A549 (cell line): ENCODE measurements at regions not wholly inside any gene's neighbourhood (a gene's known extent, or its start where the extent isn't known, plus 50 kb on each side); places are given as distances from the start of the nearest gene placed in this dataset.

Experiments used
- ATAC-seq, 2 experiments: fragments of 200-7000 bp in 1 of 2; fragments of >200 bp in 1 of 2; cut with Nextera tagmentation in 1 of 2; cut with Tn5 transposase in 1 of 2; 3 replicates each; pipeline versions ENCODE4 v1.8.0 to v1.9.1; 2018 to 2020; ENCODE audit warnings: mild to moderate bottlenecking in 1 of 2, moderate library complexity in 1 of 2
- CTCF ChIA-PET: fragments of 300-600 bp; sonication (Branson Sonifier 250); formaldehyde crosslinking; extraction: SDS; loops from one replicate; lab custom pipeline; 2021; ENCODE audit warnings: antibody characterized with exemption, inconsistent platforms; lab: Yijun Ruan, JAX
- POLR2A ChIA-PET: fragments of 350-600 bp; formaldehyde crosslinking; extraction: SDS; loops from one replicate; lab custom pipeline; 2021; ENCODE audit warnings: antibody characterized with exemption, inconsistent platforms; lab: Yijun Ruan, JAX
- DNase-seq, 2 experiments: peaks; one replicate each; pipeline versions ENCODE4 v3.0.0 to v3.0.0-alpha.2; 2011 to 2016; ENCODE audit warnings: low read depth in 1 of 2, low spot score in 1 of 2
- FAIRE-seq: peaks from 2 replicates; lab custom pipeline; 2011; peaks lifted over from hg19 to GRCh38; lab: Jason Lieb, UNC
- H3K27ac ChIP-seq, 2 experiments: fragments of >200 bp; sonication (Bioruptor Twin); formaldehyde crosslinking; 3 replicates each; pipeline ENCODE4 v1.5.1; 2016 to 2017
- H3K4me1 ChIP-seq: fragments of >200 bp; sonication (Bioruptor Twin); formaldehyde crosslinking; 3 replicates; pipeline ENCODE4 v1.6.1; 2016
- H3K4me2 ChIP-seq: fragments of >200 bp; sonication (Bioruptor Twin); formaldehyde crosslinking; 3 replicates; pipeline ENCODE4 v1.6.1; 2016
- H3K4me3 ChIP-seq: fragments of >200 bp; sonication (Bioruptor Twin); formaldehyde crosslinking; 3 replicates; pipeline ENCODE4 v1.5.1; 2016
- H3K9me3 ChIP-seq: fragments of >200 bp; sonication (Bioruptor Twin); formaldehyde crosslinking; 3 replicates; pipeline ENCODE4 v1.6.1; 2016
- BCL3 ChIP-seq: fragments of >200 bp; sonication (Bioruptor Twin); formaldehyde crosslinking; IDR thresholded peaks from 3 replicates; pipeline ENCODE4 v1.6.1; 2016
- BHLHE40 ChIP-seq: IDR thresholded peaks from 2 replicates; pipeline ENCODE4 v1.6.1; 2012; ENCODE audit warnings: low read depth, low read length, inconsistent platforms
- CHD2 ChIP-seq: fragments of 150-350 bp; IDR thresholded peaks from 2 replicates; pipeline ENCODE4 v1.6.1; 2014; ENCODE audit warnings: low read length; ENCODE audit not compliant: partially characterized antibody
- ESRRA ChIP-seq: fragments of 150-350 bp; IDR thresholded peaks from 2 replicates; pipeline ENCODE4 v1.6.1; 2014; ENCODE audit warnings: mild to moderate bottlenecking, low read length, borderline replicate concordance
- FOSL2 ChIP-seq, 2 experiments: fragments of 450-650 bp in 1 of 2; fragments of >200 bp in 1 of 2; sonication (Bioruptor Twin) in 1 of 2; formaldehyde crosslinking; IDR thresholded peaks; 2 replicates each; pipeline versions ENCODE4 v1.5.0 to v1.6.1; 2016 to 2020; ENCODE audit warnings: mild to moderate bottlenecking in 1 of 2, moderate library complexity in 1 of 2
- HOXB13 ChIP-seq: fragments of 250-450 bp; sonication (Bioruptor Pico); IDR thresholded peaks from 2 replicates; pipeline ENCODE4 v1.5.0; 2020; ENCODE audit warnings: low read depth, mild to moderate bottlenecking, moderate library complexity
- JUN ChIP-seq, 2 experiments: fragments of >200 bp; sonication (Bioruptor Twin); formaldehyde crosslinking; IDR thresholded peaks; 2 replicates in 1 of 2; 3 replicates in 1 of 2; pipeline ENCODE4 v1.6.1; 2016 to 2017
- KDM1A ChIP-seq: fragments of 200-600 bp; sonication (generic); IDR thresholded peaks from 2 replicates; pipeline ENCODE4 v1.6.1; 2016; ENCODE audit warnings: low read depth, mild to moderate bottlenecking
- KDM5A ChIP-seq: fragments of 200-600 bp; sonication (generic); IDR thresholded peaks from 2 replicates; pipeline ENCODE4 v1.6.1; 2016; ENCODE audit warnings: antibody characterized with exemption, mild to moderate bottlenecking
- MAFK ChIP-seq: fragments of 450-650 bp; IDR thresholded peaks from 2 replicates; pipeline ENCODE4 v1.6.1; 2014; ENCODE audit not compliant: partially characterized antibody
- MYC ChIP-seq: IDR thresholded peaks from 2 replicates; pipeline ENCODE4 v1.6.1; 2012; ENCODE audit warnings: mild to moderate bottlenecking, inconsistent platforms, low read length, improper control_type of control experiment, borderline replicate concordance
- NFE2L2 ChIP-seq: fragments of 150-350 bp; conservative IDR thresholded peaks from 2 replicates; pipeline ENCODE4 v1.6.1; 2014; ENCODE audit warnings: low read length
- NPAS2 ChIP-seq: fragments of 250-450 bp; sonication (Bioruptor Pico); IDR thresholded peaks from 2 replicates; pipeline ENCODE4 v1.8.0; 2022; ENCODE audit warnings: mild to moderate bottlenecking, moderate library complexity, borderline replicate concordance
- NR3C1 ChIP-seq: fragments of >200 bp; sonication (Bioruptor Twin); formaldehyde crosslinking; IDR thresholded peaks from 3 replicates; pipeline ENCODE4 v1.6.1; 2017
- PBX3 ChIP-seq: IDR thresholded peaks from 2 replicates; pipeline ENCODE4 v1.6.1; 2012
- RARB ChIP-seq: fragments of 250-450 bp; sonication (Bioruptor Pico); IDR thresholded peaks from 2 replicates; pipeline ENCODE4 v1.8.0; 2021; ENCODE audit warnings: mild to moderate bottlenecking, moderate library complexity
- REST ChIP-seq: fragments of 200-600 bp; sonication (generic); IDR thresholded peaks from 2 replicates; pipeline ENCODE4 v1.6.1; 2016; ENCODE audit warnings: antibody characterized with exemption, mild to moderate bottlenecking, moderate library complexity
- TFCP2L1 ChIP-seq: fragments of 250-450 bp; sonication (Bioruptor Pico); IDR thresholded peaks from 2 replicates; pipeline ENCODE4 v1.5.0; 2021; ENCODE audit warnings: mild to moderate bottlenecking
- ZC3H11A ChIP-seq: fragments of 450-650 bp; IDR thresholded peaks from 2 replicates; pipeline ENCODE4 v1.6.1; 2014; ENCODE audit warnings: antibody characterized with exemption, mild to moderate bottlenecking
- ZNF302 ChIP-seq: fragments of 250-450 bp; sonication (Bioruptor Pico); IDR thresholded peaks from 2 replicates; pipeline ENCODE4 v1.9.0; 2021; ENCODE audit warnings: inconsistent platforms, mild to moderate bottlenecking, moderate library complexity
- WGBS: methylation state at CpG from one replicate; pipeline ENCODE4 v1.1.6; 2017; ENCODE audit errors: missing lambda C conversion rate; 5-methylcytosine and 5-hydroxymethylcytosine counted together
- TF ChIP-seq, protein P1 (sequence below): fragments of 250-450 bp; sonication (Bioruptor Pico); IDR thresholded peaks from 2 replicates; pipeline ENCODE4 v1.5.0; 2021; ENCODE audit warnings: mild to moderate bottlenecking, moderate library complexity, borderline replicate concordance
- TF ChIP-seq, protein P2 (sequence below): IDR thresholded peaks from 2 replicates; pipeline ENCODE4 v1.6.1; 2012
- TF ChIP-seq, protein P3 (sequence below): fragments of >200 bp; sonication (Bioruptor Twin); formaldehyde crosslinking; IDR thresholded peaks from 2 replicates; pipeline ENCODE4 v1.6.1; 2016
- TF ChIP-seq, protein P4 (sequence below): fragments of 150-350 bp; IDR thresholded peaks from 2 replicates; pipeline ENCODE4 v1.6.1; 2014; ENCODE audit warnings: low read depth, mild to moderate bottlenecking, low read length

DNA sequence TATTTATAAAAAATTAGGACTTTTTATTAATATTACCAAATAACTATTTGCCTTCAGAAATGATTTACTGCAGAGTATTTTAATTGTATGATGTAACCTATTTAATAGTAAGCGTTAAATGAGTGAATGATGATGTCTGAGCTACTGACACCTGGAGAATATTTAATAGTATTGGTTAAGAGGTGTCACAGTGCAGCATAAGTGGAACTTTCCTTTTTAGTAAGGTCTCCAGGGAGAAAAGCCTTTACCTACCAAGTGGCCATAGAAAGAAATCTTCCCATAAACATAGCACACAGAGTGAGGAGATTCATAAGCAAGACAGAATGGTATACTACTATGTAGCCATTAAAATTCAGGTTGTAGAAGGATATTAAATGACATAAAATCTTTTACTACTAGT is 441.7 kb downstream of the TBL1XR1 start:
- Histone ChIP-seq H3K27ac (no peak overlapping the region), H3K4me2 (no peak overlapping the region), H3K4me3 (no peak overlapping the region), H3K4me1 (no peaks in the 10 kb centered on the region), H3K9me3 (no peaks in the 10 kb centered on the region)
- DNase-seq, result no peak
- ChIA-PET POLR2A (no interaction called here), CTCF (no interaction called here)
- FAIRE-seq, result no peak
- 0% methylated on average over 1 of the region's 1 CpG for WGBS
- TF ChIP-seq NPAS2 (CRISPR knock-in tag), result no peak
- no peak for TF ChIP-seq RARB (CRISPR knock-in tag)
- TF ChIP-seq TFCP2L1 (CRISPR knock-in tag), result no peak
- no peak for ATAC-seq

GRCh38 chr3:176741664-176742047 is 455.6 kb downstream of the TBL1XR1 start:
- Histone ChIP-seq H3K9me3 (no peaks in the 10 kb centered on the region), H3K4me3 (no peak overlapping the region), H3K4me1 (no peaks in the 10 kb centered on the region), H3K27ac (no peak overlapping the region), H3K4me2 (no peak overlapping the region)
- ChIA-PET CTCF (no interaction called here), POLR2A (no interaction called here)
- WGBS, result 7% methylated on average over 2 of the region's 2 CpGs
- TF ChIP-seq MAFK (no peak), KDM5A (no peak), CHD2 (no peak), HOXB13 (no peak), ZNF302 (CRISPR knock-in tag) (no peak), BHLHE40 (no peak), KDM1A (no peak), PBX3 (no peak), FOSL2 (IDR thresholded peaks at IDR 0.05) (no peak), FOSL2 (CRISPR knock-in tag; IDR thresholded peaks at IDR 0.05) (no peak), NFE2L2 (no peak), NR3C1 (no peak)
- TF ChIP-seq, protein P1, sequence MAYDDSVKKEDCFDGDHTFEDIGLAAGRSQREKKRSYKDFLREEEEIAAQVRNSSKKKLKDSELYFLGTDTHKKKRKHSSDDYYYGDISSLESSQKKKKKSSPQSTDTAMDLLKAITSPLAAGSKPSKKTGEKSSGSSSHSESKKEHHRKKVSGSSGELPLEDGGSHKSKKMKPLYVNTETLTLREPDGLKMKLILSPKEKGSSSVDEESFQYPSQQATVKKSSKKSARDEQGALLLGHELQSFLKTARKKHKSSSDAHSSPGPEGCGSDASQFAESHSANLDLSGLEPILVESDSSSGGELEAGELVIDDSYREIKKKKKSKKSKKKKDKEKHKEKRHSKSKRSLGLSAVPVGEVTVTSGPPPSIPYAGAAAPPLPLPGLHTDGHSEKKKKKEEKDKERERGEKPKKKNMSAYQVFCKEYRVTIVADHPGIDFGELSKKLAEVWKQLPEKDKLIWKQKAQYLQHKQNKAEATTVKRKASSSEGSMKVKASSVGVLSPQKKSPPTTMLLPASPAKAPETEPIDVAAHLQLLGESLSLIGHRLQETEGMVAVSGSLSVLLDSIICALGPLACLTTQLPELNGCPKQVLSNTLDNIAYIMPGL (CRISPR knock-in tag), result no peak
- no peak for FAIRE-seq
- ATAC-seq, result no peak
- DNase-seq, result no peak

GRCh38 chr3:176740906-176741663 is 456.2 kb downstream of the TBL1XR1 start:
- Histone ChIP-seq H3K9me3 (no peaks in the 10 kb centered on the region), H3K4me1 (no peaks in the 10 kb centered on the region), H3K4me3 (no peak overlapping the region), H3K27ac (no peak overlapping the region), H3K4me2 (no peak overlapping the region)
- CTCF ChIA-PET, result no interaction called here
- DNase-seq (no peak), ATAC-seq (no peak), FAIRE-seq (no peak)
- POLR2A ChIA-PET, result no interaction called here
- 27% methylated on average over 8 of the region's 8 CpGs for WGBS
- TF ChIP-seq, protein P2, sequence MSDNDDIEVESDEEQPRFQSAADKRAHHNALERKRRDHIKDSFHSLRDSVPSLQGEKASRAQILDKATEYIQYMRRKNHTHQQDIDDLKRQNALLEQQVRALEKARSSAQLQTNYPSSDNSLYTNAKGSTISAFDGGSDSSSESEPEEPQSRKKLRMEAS, result no peak
- no peak for TF ChIP-seq ZC3H11A
- TF ChIP-seq, protein P3, sequence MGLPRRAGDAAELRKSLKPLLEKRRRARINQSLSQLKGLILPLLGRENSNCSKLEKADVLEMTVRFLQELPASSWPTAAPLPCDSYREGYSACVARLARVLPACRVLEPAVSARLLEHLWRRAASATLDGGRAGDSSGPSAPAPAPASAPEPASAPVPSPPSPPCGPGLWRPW, result no peak
- no peak for TF ChIP-seq ESRRA
- no peak for TF ChIP-seq NR3C1
- TF ChIP-seq, protein P4, sequence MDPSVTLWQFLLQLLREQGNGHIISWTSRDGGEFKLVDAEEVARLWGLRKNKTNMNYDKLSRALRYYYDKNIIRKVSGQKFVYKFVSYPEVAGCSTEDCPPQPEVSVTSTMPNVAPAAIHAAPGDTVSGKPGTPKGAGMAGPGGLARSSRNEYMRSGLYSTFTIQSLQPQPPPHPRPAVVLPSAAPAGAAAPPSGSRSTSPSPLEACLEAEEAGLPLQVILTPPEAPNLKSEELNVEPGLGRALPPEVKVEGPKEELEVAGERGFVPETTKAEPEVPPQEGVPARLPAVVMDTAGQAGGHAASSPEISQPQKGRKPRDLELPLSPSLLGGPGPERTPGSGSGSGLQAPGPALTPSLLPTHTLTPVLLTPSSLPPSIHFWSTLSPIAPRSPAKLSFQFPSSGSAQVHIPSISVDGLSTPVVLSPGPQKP, result no peak
- no peak for TF ChIP-seq MYC
- TF ChIP-seq BCL3, result no peak
- TF ChIP-seq JUN (IDR thresholded peaks at IDR 0.05), result no peak
- TF ChIP-seq REST, result no peak
